WERI-Rb-1 (cell line): ENCODE measurements at regions not wholly inside any gene's neighbourhood (a gene's known extent, or its start where the extent isn't known, plus 50 kb on each side); places are given as distances from the start of the nearest gene placed in this dataset.

ENCODE experiments used
- DNase-seq: peaks from one replicate; pipeline ENCODE4 v3.0.0-alpha.2; 2020
- H3K27ac ChIP-seq: fragments of 250-450 bp; sonication (Bioruptor Pico); 2 replicates; pipeline ENCODE4 v1.5.1; 2020; ENCODE audit warnings: mild to moderate bottlenecking, moderate library complexity
- H3K27me3 ChIP-seq: fragments of 250-450 bp; sonication (Bioruptor Pico); 2 replicates; pipeline ENCODE4 v1.5.1; 2021; ENCODE audit warnings: mild to moderate bottlenecking, low read depth, moderate library complexity; ENCODE audit not compliant: insufficient read depth, severe bottlenecking
- H3K36me3 ChIP-seq: fragments of 250-450 bp; sonication (Bioruptor Pico); 2 replicates; pipeline ENCODE4 v1.5.1; 2020; ENCODE audit warnings: mild to moderate bottlenecking, moderate library complexity
- H3K4me3 ChIP-seq: 2 replicates; pipeline ENCODE4 v1.5.1; 2011; ENCODE audit warnings: low read depth, mild to moderate bottlenecking, control low read depth, low read length
- H3K9me3 ChIP-seq: fragments of 250-450 bp; sonication (Bioruptor Pico); 2 replicates; pipeline ENCODE4 v1.5.1; 2021; ENCODE audit warnings: mild to moderate bottlenecking, moderate library complexity; ENCODE audit not compliant: severe bottlenecking
- TF ChIP-seq, protein P1 (sequence below): IDR thresholded peaks from 2 replicates; pipeline ENCODE4 v1.5.1; 2011; ENCODE audit warnings: low read depth, mild to moderate bottlenecking, control low read depth, inconsistent platforms, low read length

DNA sequence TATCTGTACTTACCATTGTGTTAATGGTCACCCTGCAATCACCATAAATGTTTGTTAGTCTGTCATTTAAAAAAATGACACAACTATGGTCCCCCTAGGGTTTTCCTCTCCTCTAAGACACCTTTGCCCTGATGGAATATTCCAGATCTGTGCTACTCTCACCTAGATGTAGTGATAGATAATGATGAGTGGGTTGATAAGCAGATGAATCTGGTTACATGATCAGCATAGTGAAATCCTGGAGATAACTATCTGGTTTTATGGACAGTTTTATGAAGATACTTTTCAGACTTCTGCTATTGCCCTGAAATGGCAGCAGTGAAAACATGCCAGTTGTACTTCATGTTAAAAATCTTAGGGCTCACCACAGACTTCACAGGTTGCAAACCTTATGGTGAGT is 152.4 kb downstream of the GATA3 start:
- Histone ChIP-seq H3K36me3 (no peaks in the 10 kb centered on the region), H3K4me3 (no peak overlapping the region), H3K9me3 (no peaks in the 10 kb centered on the region), H3K27ac (no peak overlapping the region), H3K27me3 (no peaks in the 10 kb centered on the region)
- no peak for DNase-seq
- TF ChIP-seq, protein P1, sequence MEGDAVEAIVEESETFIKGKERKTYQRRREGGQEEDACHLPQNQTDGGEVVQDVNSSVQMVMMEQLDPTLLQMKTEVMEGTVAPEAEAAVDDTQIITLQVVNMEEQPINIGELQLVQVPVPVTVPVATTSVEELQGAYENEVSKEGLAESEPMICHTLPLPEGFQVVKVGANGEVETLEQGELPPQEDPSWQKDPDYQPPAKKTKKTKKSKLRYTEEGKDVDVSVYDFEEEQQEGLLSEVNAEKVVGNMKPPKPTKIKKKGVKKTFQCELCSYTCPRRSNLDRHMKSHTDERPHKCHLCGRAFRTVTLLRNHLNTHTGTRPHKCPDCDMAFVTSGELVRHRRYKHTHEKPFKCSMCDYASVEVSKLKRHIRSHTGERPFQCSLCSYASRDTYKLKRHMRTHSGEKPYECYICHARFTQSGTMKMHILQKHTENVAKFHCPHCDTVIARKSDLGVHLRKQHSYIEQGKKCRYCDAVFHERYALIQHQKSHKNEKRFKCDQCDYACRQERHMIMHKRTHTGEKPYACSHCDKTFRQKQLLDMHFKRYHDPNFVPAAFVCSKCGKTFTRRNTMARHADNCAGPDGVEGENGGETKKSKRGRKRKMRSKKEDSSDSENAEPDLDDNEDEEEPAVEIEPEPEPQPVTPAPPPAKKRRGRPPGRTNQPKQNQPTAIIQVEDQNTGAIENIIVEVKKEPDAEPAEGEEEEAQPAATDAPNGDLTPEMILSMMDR: no peak

DNA sequence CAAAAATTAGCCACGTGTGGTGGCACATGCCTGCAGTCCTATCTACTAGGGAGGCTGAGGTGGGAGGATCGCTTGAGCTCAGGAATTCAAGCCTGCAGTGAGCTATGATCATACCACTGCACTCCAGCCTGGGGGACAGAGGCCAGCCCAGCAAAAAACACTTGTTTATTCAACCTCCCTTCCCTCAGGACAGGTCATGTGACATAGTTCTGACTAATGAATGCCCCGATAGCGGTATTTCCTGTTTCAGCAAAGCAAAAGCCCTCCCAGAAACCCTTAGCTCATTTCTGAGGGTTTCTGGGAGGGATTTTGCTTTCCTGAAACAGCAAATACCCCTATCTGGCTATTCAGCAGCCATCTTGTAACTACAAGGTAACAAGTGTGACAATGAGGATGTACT is 157.1 kb downstream of the GATA3 start:
- TF ChIP-seq, protein P1: no peak
- H3K9me3 ChIP-seq: no peaks in the 10 kb centered on the region
- no peaks in the 10 kb centered on the region for H3K27me3 ChIP-seq
- DNase-seq: no peak
- no peaks in the 10 kb centered on the region for H3K36me3 ChIP-seq
- no peak overlapping the region for H3K4me3 ChIP-seq
- H3K27ac ChIP-seq: no peak overlapping the region

DNA sequence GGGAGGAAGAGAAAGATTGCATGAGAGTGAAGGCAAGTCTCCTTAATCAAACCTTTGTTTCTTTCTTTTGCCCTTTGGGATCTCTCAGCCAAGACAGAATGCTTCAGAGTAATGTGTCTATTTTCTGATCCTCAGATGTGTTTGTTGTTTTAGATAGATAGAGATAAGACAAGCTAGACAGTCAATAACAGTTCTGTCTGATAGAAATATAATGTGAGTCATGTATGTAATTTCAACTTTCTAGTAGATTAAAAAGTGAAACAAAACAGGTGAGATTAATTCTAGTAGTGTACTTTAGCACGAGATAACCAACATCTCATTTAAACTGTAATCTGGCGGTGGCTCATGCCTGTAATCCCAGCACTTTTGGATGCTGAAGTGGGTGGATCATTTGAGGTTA is 159.2 kb downstream of the GATA3 start:
- no peak overlapping the region for H3K27ac ChIP-seq
- H3K36me3 ChIP-seq: no peaks in the 10 kb centered on the region
- H3K4me3 ChIP-seq: no peak overlapping the region
- no peaks in the 10 kb centered on the region for H3K9me3 ChIP-seq
- H3K27me3 ChIP-seq: no peaks in the 10 kb centered on the region
- DNase-seq: no peak
- TF ChIP-seq, protein P1: no peak

DNA sequence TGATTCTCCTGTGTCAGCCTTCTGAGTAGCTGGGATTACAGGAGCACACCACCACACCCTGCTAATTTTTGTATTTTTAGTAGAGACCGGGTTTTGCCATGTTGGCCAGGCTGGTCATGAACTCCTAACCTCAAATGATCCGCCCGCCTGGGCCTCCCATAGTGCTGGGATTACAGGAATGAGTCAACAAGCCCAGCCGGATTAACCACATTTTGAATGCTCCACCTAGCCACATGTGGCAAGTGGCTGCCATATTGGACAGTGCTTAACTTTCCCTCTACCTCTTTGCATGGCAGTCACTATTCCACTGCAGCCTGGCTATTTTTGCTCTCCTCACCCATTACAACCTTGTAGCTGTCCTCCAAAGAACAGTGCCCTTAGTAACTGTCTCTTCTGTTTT is 160.1 kb downstream of the GATA3 start:
- Histone ChIP-seq H3K27ac (no peak overlapping the region), H3K27me3 (no peaks in the 10 kb centered on the region), H3K9me3 (no peaks in the 10 kb centered on the region), H3K36me3 (no peaks in the 10 kb centered on the region), H3K4me3 (no peak overlapping the region)
- TF ChIP-seq, protein P1: no peak
- no peak for DNase-seq

DNA sequence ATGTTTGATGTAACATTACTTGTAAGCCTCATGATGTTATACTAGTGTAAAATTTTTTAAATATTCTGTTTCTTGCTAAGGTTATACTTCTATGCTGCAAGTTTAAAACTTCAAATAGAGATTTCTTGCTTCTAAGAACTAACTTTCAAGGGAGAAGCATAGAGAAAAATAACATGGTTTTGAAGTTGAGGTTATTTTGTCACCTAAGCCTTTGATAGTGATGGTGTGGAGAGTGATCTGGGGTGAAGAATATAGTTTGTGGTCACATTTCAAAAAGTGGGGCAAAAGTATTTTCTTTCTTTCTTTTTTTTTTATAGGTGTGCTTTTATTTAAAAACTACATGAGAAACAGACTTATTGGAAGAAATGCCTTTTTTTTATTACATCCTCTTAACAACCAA is 162.4 kb downstream of the GATA3 start:
- no peak overlapping the region for H3K4me3 ChIP-seq
- no peak overlapping the region for H3K27ac ChIP-seq
- H3K9me3 ChIP-seq: no peaks in the 10 kb centered on the region
- no peaks in the 10 kb centered on the region for H3K36me3 ChIP-seq
- no peak for DNase-seq
- no peaks in the 10 kb centered on the region for H3K27me3 ChIP-seq
- TF ChIP-seq, protein P1: no peak

DNA sequence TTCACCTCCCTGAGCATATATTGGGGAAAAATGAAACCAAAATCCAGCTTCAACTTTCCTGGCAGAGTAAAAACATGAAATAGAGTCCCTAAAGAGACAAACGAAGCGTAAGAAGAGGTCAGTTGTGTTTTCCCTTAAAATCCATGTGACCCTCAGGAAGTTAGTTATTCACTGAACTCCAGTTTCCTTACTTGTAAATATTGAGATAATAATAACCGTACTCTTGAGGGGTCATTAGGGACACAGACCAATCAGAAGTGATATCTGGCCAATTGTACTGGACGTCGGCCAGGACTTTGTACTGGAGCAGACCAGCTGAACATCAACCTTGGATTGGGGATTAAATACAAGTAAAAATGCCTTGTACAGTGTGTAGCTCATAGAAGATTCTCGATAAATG is 167.0 kb downstream of the GATA3 start:
- DNase-seq: no peak
- H3K4me3 ChIP-seq: no peak overlapping the region
- H3K9me3 ChIP-seq: no peaks in the 10 kb centered on the region
- H3K36me3 ChIP-seq: no peaks in the 10 kb centered on the region
- TF ChIP-seq, protein P1: no peak
- H3K27ac ChIP-seq: no peak overlapping the region
- no peaks in the 10 kb centered on the region for H3K27me3 ChIP-seq
